ENCODE measurements at regions not wholly inside any gene's neighbourhood (a gene's known extent, or its start where the extent isn't known, plus 50 kb on each side); places are given as distances from the start of the nearest gene placed in this dataset.
"Not testable (repeated sequence)": the region's sequence is repeated elsewhere in the genome, so short reads cannot be mapped to it uniquely, and the experiment has no call there.

DNA sequence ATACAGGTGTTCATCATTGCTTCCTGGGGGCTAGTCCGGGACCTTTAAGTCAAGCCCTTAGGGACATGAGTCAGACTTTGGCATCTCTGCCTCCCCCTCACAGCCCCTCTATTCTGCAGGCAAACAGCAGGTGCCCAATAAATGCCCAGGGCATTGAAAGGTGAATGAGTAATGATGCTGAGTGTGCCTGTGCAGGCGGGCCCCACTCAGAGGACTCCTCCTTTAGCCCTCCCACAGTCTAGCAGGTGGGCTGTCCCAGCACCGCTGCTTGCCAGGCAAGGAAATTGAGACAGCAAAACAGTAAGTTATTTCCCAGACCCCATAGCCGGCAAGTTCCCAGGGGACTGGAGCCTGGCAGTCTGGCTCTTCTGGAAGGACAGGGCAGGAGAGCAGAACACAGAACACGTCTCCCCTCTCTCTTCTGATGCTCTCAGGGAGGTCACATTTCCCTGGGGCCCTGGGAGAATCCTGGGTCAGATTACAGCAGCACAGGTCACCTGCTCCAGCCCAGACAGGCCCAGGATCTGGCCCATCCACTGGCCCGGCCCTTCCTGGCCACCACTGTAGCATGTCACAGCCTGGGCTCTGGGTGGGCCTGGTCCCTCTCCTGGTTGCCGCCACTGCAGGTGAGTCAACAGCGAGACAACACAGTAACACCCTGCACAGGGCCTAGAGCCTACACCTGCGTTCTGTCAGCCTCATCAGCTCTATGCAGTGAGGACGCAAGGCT is 108.7 kb upstream of the MTLN start:
- no CpG with 5 or more reads among the region's 10 CpGs for WGBS
- DNase-seq (ENCODE audit: low spot score in 2 of 2); H3K4me3 ChIP-seq; H3K4me1 ChIP-seq; H3K27me3 ChIP-seq; H3K27ac ChIP-seq; H3K36me3 ChIP-seq; H3K9me3 ChIP-seq: not testable (repeated sequence)

- DNase-seq (ENCODE audit: low spot score in 2 of 2); H3K4me1 ChIP-seq; H3K27ac ChIP-seq; H3K36me3 ChIP-seq; H3K9me3 ChIP-seq; H3K27me3 ChIP-seq; H3K4me3 ChIP-seq: not testable (repeated sequence)
- no CpG with 5 or more reads among the region's 4 CpGs for WGBS
Measured at GRCh38 chr2:110318898-110319297, 106.6 kb upstream of the MTLN start.

DNA sequence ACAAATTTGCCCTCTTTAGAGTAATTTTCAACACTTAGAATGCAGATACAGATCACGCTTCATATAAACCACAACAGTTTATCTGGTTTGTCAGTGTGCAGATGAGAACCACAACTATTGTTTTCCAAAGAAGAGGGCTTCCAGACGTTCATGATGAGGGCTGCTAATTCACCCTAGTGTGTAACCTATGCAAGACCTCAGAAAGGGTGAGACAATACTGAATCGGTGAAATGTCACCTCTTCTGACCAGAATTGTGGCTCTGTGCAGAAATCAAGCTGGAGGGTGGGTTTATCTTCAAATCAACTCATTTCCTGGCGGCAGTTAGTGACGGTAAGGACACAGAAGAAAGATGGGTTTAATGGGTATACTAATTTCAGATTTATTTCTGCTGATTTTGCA is 105.0 kb upstream of the MTLN start:
- not testable (repeated sequence) for H3K36me3 ChIP-seq; H3K4me3 ChIP-seq; H3K27me3 ChIP-seq; H3K9me3 ChIP-seq; H3K4me1 ChIP-seq; DNase-seq (ENCODE audit: low spot score in 2 of 2); H3K27ac ChIP-seq
- no CpG with 5 or more reads among the region's 5 CpGs for WGBS

DNA sequence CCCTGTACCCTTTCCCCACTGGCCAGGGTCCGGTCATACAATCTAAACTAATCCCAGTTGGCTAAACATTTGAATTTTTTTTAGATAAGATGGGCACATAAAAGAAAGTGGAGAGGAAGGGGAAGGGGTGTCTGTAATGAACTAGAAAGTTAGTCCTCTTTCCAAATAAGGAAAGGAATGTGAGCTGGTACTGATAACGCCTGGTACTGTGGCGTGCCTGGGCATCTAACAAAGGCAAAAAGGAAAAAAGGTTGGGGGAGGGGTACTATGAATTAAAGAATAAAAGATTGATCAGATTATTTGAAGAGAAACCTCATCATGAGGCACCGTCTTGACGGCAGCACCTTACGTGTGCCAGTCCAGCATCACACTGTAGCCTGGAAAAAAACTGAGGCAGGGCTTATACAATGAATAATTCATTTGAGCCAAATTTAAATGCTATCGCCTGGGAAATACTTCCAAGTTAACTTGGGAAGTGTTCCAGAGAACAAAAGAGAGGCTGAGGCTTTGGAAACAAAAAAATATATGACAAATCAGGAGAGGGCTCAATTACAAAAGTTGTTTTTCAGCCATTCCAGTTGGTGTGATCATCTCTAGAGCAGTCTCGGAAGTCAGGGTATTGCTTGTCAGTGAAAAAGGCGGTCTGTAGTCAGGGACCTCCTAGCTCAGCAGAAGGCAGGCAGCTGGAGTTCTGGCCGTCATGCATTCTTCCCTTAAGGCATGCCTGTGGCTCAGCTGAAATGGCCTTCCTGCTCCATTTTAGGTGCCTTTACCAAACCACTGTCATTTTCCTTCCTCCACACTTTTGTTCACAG is 103.9 kb upstream of the MTLN start:
- not testable (repeated sequence) for H3K27ac ChIP-seq; H3K4me3 ChIP-seq; DNase-seq (ENCODE audit: low spot score in 2 of 2); H3K36me3 ChIP-seq; H3K4me1 ChIP-seq; H3K9me3 ChIP-seq; H3K27me3 ChIP-seq
- WGBS: no CpG with 5 or more reads among the region's 10 CpGs

DNA sequence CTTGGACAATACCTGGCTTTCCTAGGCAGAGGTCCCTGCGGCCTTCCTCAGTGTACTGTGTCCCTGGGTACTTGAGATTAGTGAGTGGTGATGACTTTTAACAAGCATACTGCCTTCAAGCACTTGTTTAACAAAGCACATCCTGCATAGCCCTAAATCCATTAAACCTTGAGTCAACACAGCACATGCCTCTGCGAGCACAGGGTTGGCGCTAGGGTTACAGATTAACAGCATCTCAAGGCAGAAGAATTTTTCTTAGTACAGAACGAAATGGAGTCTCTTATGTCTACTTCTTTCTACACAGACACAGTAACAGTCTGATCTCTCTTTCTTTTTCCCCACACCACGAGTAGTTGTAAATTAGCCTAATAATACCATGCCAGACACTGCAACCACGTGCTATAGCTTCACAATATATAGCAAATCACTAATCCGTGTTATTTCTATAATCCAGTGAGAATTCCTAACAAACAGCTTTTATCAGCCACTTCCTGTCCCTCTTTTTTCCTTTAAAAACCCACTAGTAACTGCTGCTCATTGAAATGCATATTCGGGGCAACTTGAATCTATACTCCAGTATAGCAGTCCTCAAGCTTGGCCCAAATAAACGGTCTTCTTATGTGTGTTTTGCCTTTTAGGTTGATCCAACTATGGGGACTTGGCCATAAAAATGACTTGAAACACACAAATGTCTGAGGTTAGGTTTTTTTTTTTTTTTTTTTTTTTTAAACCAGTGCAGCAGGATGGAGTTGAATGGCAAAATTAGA is 102.9 kb upstream of the MTLN start:
- WGBS: no CpG with 5 or more reads among the region's 9 CpGs

GRCh38 chr2:110314472-110314871 is 102.1 kb upstream of the MTLN start:
- H3K4me3 ChIP-seq; H3K9me3 ChIP-seq; H3K27me3 ChIP-seq; H3K27ac ChIP-seq; DNase-seq (ENCODE audit: low spot score in 2 of 2); H3K4me1 ChIP-seq; H3K36me3 ChIP-seq: not testable (repeated sequence)
- WGBS: no CpG with 5 or more reads among the region's 10 CpGs

More for the DNA sequence above, 102.9 kb upstream of the MTLN start:
- not testable (repeated sequence) for H3K9me3 ChIP-seq; H3K27ac ChIP-seq; H3K4me1 ChIP-seq; H3K27me3 ChIP-seq; DNase-seq (ENCODE audit: low spot score in 2 of 2); H3K4me3 ChIP-seq; H3K36me3 ChIP-seq

DNA sequence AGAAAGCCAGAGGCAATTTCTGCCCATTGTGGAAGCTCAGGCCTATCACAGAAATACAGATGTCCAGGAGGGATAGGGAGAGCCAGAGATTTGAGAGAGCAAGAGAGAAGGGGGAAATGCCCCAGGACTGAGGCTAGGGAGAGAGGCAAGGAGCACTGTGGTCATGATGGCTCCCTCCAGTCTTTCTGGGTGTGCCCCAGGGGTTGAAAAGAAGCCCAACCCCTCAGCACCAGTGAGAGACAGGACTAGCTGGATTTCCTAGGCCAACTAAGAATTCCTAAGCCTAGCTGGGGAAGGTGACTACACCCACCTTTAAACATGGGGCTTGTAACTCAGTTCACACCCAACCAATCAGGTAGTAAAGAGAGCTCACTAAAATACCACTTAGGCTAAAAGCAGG is 100.7 kb upstream of the MTLN start:
- H3K27ac ChIP-seq; H3K4me1 ChIP-seq; H3K9me3 ChIP-seq; H3K4me3 ChIP-seq; DNase-seq (ENCODE audit: low spot score in 2 of 2); H3K27me3 ChIP-seq; H3K36me3 ChIP-seq: not testable (repeated sequence)

DNA sequence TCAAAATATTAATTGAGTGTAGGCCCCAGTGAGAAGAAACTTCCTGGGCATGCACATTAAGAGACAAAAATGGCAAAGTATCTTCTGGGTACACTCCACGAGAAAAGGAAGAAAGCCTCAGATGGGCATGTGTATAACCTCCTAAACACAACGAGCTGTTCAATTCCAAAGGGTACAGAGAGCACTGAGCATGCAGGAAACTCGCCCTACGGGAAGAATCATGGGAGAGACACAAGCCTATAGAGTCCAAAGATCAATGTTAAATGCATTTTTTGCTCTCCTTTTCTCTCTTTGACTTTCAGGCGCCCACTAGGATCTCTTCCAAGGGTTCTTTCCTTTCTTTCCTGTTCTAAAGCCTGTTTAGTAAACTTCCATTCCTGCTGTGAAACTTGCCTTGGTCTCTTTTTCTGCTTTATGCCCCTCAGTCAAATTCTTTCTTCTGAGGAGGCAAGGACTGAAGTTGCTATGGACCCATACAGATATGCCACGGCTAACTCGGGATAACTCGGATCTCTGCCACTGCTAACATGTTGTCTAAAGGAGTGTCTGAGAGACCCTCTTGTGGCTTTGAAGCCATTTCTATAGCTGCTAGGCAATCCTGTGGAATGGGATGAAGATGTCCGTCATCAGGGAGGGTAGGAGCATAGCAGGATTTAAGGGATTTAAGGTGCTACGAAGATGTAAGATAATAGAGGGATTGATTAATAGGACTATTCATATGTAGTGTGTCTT is 99.5 kb upstream of the MTLN start:
- not testable (repeated sequence) for H3K27ac ChIP-seq; H3K36me3 ChIP-seq; DNase-seq (ENCODE audit: low spot score in 2 of 2); H3K9me3 ChIP-seq; H3K4me3 ChIP-seq; H3K4me1 ChIP-seq; H3K27me3 ChIP-seq
- 88% methylated on average over 5 of the region's 10 CpGs for WGBS

DNA sequence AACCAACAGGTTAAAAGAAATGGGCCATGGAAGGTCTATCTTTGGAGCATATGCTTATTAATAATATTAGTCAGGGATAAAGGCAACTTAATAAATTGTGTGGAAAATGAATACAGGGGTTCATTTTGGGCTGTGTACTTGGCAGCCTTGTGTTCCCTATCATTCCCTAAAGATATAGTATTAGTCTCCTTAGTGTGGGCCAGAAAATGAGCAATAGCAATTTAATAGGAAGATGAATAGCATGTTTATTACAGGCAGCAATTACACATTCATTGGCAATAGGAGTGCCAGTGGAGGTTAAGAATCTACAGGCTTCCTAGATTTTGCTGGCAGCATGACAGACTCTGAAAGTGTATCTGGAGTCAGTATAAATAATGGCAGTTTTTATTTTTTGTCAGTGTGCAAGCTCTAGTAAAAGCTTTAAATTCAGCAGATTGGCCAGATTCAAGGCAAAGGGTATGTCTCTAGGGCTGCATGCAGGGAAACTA is 98.7 kb upstream of the MTLN start:
- H3K36me3 ChIP-seq; H3K9me3 ChIP-seq; H3K27me3 ChIP-seq; DNase-seq (ENCODE audit: low spot score in 2 of 2); H3K4me3 ChIP-seq; H3K27ac ChIP-seq; H3K4me1 ChIP-seq: not testable (repeated sequence)

- not testable (repeated sequence) for H3K4me3 ChIP-seq; DNase-seq (ENCODE audit: low spot score in 2 of 2); H3K27ac ChIP-seq; H3K27me3 ChIP-seq; H3K4me1 ChIP-seq; H3K36me3 ChIP-seq; H3K9me3 ChIP-seq
- WGBS: no CpG with 5 or more reads among the region's 3 CpGs
Measured at GRCh38 chr2:110308728-110309127, 96.4 kb upstream of the MTLN start.

GRCh38 chr2:110292807-110293206 is 80.5 kb upstream of the MTLN start:
- not testable (repeated sequence) for H3K9me3 ChIP-seq; H3K36me3 ChIP-seq; H3K4me1 ChIP-seq; H3K4me3 ChIP-seq; DNase-seq (ENCODE audit: low spot score in 2 of 2); H3K27ac ChIP-seq; H3K27me3 ChIP-seq
- WGBS: 61% methylated on average over 3 of the region's 4 CpGs

- not testable (repeated sequence) for H3K27ac ChIP-seq, H3K4me3 ChIP-seq, H3K36me3 ChIP-seq, H3K4me1 ChIP-seq, H3K27me3 ChIP-seq, H3K9me3 ChIP-seq
- peak in 1 of 2 donors; percentile 21 for DNase-seq (ENCODE audit: low spot score in 2 of 2)
- 72% methylated on average over 6 of the region's 6 CpGs for WGBS
Measured at GRCh38 chr2:110291909-110292579, 79.7 kb upstream of the MTLN start.

- H3K36me3 ChIP-seq: not testable (repeated sequence)
- no CpG with 5 or more reads among the region's 8 CpGs for WGBS
Measured at GRCh38 chr2:110287817-110288216, 75.5 kb upstream of the MTLN start.

More at GRCh38 chr2:110287817-110288216, 75.5 kb upstream of the MTLN start:
- not testable (repeated sequence) for H3K27me3 ChIP-seq; H3K4me1 ChIP-seq; H3K4me3 ChIP-seq; H3K27ac ChIP-seq; H3K9me3 ChIP-seq; DNase-seq (ENCODE audit: low spot score in 2 of 2)

Measured in suprapubic skin (tissue), 4 donors.